Common myeloid progenitor, CD34-positive (primary cell): ENCODE measurements at regions not wholly inside any gene's neighbourhood (a gene's known extent, or its start where the extent isn't known, plus 50 kb on each side); places are given as distances from the start of the nearest gene placed in this dataset.

ENCODE experiments used
- CTCF ChIA-PET: fragments of 350-600 bp; sonication (Branson Sonifier 250); formaldehyde crosslinking; loops from one replicate; lab custom pipeline; 2021; ENCODE audit warnings: antibody characterized with exemption; lab: Charles Lee
- POLR2A ChIA-PET: fragments of 350-600 bp; sonication (Branson Sonifier 250); formaldehyde crosslinking; loops from one replicate; lab custom pipeline; 2021; ENCODE audit warnings: antibody characterized with exemption; lab: Charles Lee
- DNase-seq, 3 donors: peaks; one replicate each; pipeline versions ENCODE4 v3.0.0 to v3.0.0-alpha.2; 2013
- H3K27ac ChIP-seq, 2 experiments: 1 replicate in 1 of 2; 2 replicates in 1 of 2; pipeline ENCODE4 v1.7.0; 2013; ENCODE audit warnings: inconsistent platforms in 2 of 2, low read length in 2 of 2, mild to moderate bottlenecking in 2 of 2, low read depth in 1 of 2, moderate library complexity in 1 of 2; ENCODE audit not compliant: severe bottlenecking in 2 of 2, insufficient read depth in 1 of 2, poor library complexity in 1 of 2
- H3K27me3 ChIP-seq, 5 experiments: replicated peaks in 2 of 5; 1 replicate in 3 of 5; 2 replicates in 2 of 5; pipeline versions ENCODE4 v1.6.1 to v1.7.0; 2013; ENCODE audit warnings: low read length in 4 of 5, mild to moderate bottlenecking in 2 of 5, moderate library complexity in 2 of 5, inconsistent platforms in 1 of 5; ENCODE audit not compliant: insufficient read depth in 5 of 5, control insufficient read depth in 4 of 5
- H3K36me3 ChIP-seq, 4 experiments: 1 replicate in 2 of 4; 2 replicates in 2 of 4; pipeline versions ENCODE4 v1.6.1 to v1.7.0; 2013; ENCODE audit warnings: low read length in 3 of 4, control low read depth in 1 of 4, mild to moderate bottlenecking in 1 of 4; ENCODE audit not compliant: control insufficient read depth in 4 of 4, insufficient read depth in 4 of 4
- H3K4me1 ChIP-seq, 4 experiments: 1 replicate in 3 of 4; 2 replicates in 1 of 4; pipeline versions ENCODE4 v1.6.1 to v1.7.1; 2013; ENCODE audit warnings: low read length in 3 of 4, mild to moderate bottlenecking in 3 of 4, control low read depth in 1 of 4, inconsistent platforms in 1 of 4, moderate library complexity in 1 of 4; ENCODE audit not compliant: control insufficient read depth in 4 of 4, insufficient read depth in 4 of 4; ENCODE audit errors: control extremely low read depth in 1 of 4
- H3K4me3 ChIP-seq, 7 experiments: 1 replicate in 4 of 7; 2 replicates in 3 of 7; pipeline versions ENCODE4 v1.5.1 to v1.7.0; 2013; ENCODE audit warnings: mild to moderate bottlenecking in 7 of 7, low read length in 6 of 7, moderate library complexity in 6 of 7, inconsistent platforms in 2 of 7, low read depth in 2 of 7, control low read depth in 1 of 7; ENCODE audit not compliant: insufficient read depth in 4 of 7, control insufficient read depth in 1 of 7; ENCODE audit errors: extremely low read depth in 1 of 7
- H3K9me3 ChIP-seq, 5 experiments: 1 replicate in 4 of 5; 2 replicates in 1 of 5; pipeline versions ENCODE4 v1.6.1 to v1.7.1; 2013; ENCODE audit warnings: low read length in 4 of 5, mild to moderate bottlenecking in 2 of 5, inconsistent platforms in 1 of 5, low read depth in 1 of 5, moderate library complexity in 1 of 5; ENCODE audit not compliant: control insufficient read depth in 4 of 5, insufficient read depth in 2 of 5; ENCODE audit errors: control extremely low read depth in 1 of 5
- WGBS: methylation state at CpG from one replicate; pipeline ENCODE4 v1.1.5; 2013; ENCODE audit not compliant: insufficient coverage; 5-methylcytosine and 5-hydroxymethylcytosine counted together

DNA sequence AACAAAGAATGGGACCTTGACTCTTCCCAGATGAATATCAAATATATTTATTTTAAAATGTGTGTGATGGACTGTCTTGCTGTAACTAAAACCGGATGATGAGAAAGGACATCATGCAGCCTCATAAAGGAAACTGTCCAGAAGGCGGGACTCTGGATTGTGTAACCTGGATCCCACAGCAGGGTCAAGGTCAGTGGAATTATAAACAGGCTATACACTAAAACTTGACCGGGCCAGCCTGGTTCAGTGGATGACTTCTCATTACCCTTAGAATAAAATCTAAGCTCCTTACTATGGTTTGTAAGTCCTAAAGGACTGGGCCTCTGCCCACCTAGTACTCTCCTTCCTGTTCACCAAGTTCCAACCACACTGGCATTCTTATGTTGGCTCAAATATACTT, 280.3 kb downstream of the ELAVL2 start:
- Histone ChIP-seq H3K4me3 (no peak overlapping the region), H3K4me1 (no peaks in the 10 kb centered on the region), H3K36me3 (no peaks in the 10 kb centered on the region), H3K9me3 (no peaks in the 10 kb centered on the region), H3K27me3 (no peaks in the 10 kb centered on the region), H3K27ac (no peak overlapping the region)
- WGBS = 100% methylated on average over 2 of the region's 3 CpGs
- ChIA-PET POLR2A (no interaction called here), CTCF (no interaction called here)
- DNase-seq = no peak

- ChIA-PET POLR2A (no interaction called here), CTCF (no interaction called here)
- H3K36me3 ChIP-seq = no peaks in the 10 kb centered on the region
- no peak for DNase-seq
- WGBS = 66% methylated on average over 2 of the region's 2 CpGs
- no peaks in the 10 kb centered on the region for H3K9me3 ChIP-seq
- H3K27ac ChIP-seq = no peak overlapping the region
- no peak overlapping the region for H3K4me3 ChIP-seq
- no peaks in the 10 kb centered on the region for H3K4me1 ChIP-seq
- no peaks in the 10 kb centered on the region for H3K27me3 ChIP-seq
Observed at GRCh38 chr9:23551311-23551721, 274.7 kb downstream of the ELAVL2 start.

DNA sequence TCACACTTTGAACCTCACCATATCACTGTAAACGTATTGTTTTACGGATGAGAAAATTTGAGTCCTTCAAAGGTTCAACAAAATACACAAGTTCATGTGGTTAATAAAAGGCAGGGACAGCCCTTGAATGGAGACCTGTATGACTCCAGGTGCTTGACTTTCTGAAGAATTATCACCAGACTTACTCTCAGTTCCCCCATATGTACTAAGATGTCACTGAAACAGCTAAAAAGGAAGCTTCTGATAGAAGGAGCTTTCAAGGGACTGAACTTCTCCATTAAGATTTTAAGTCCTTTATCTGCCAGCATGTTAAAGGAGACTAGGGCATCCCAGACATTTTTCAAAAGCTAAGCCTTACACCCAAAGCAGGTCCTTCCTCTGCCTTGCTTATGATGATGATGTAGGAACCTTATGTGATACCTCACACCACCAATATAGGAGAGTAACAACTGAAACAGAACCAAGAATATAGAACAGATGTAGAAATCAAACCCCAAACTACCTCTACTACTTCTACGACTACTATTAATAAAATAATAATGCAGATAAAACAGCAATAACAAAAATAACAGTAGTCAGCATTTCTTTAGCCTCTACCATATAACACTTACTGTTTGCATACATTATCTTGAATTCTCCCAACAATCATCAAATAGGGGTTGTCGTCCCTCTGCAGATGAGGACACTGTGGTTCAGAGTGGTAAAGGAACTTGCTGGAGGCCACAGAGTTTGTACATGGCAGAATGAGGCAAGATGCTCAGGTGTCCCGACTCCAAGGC, 273.9 kb downstream of the ELAVL2 start:
- Histone ChIP-seq H3K9me3 (no peaks in the 10 kb centered on the region), H3K27ac (no peak overlapping the region), H3K4me1 (no peaks in the 10 kb centered on the region), H3K27me3 (no peaks in the 10 kb centered on the region), H3K36me3 (no peaks in the 10 kb centered on the region), H3K4me3 (no peak overlapping the region)
- no peak for DNase-seq
- POLR2A ChIA-PET = no interaction called here
- CTCF ChIA-PET = no interaction called here
- 100% methylated on average over 1 of the region's 5 CpGs for WGBS

DNA sequence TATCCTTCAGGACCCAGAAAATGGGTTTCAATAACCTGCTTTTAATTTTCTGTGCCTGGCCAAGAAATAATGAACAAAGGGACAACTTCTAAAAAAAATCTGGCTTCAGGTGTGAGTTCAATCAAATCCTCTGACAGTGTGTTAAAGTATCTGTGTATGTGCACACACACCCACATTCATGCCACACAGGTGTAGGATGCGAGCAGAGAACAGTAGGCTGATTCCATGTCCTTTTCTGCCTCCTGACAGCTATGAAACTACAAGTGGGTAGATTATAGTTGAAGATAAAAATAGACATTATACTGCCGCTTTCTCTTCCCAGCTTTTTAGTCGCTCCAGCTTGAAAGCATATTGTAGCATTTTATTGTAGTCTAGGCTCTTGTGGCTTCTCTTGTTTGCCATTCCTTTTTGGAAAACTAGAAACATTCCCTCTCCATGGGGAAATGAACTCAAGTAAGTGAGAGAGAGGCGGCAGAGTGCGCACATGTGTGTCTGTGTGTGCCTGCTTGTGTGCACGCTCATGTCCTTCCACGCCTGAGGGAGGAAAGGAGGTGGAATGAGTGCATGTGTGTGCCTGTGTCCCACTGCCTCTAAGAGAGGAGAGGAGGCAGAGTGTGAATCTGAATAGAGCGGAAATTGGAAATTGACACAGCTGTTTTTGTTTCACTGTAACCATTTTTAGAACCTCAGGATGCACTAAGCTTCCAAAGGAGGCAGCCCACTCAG, 273.0 kb downstream of the ELAVL2 start:
- Histone ChIP-seq H3K9me3 (no peaks in the 10 kb centered on the region), H3K36me3 (no peaks in the 10 kb centered on the region), H3K4me1 (no peaks in the 10 kb centered on the region), H3K27me3 (no peaks in the 10 kb centered on the region), H3K27ac (no peak overlapping the region), H3K4me3 (no peak overlapping the region)
- no peak for DNase-seq
- 100% methylated on average over 2 of the region's 8 CpGs for WGBS
- ChIA-PET POLR2A (no interaction called here), CTCF (no interaction called here)

GRCh38 chr9:23554686-23555085, 271.4 kb downstream of the ELAVL2 start:
- DNase-seq = no peak
- no CpG with 5 or more reads among the region's 1 CpG for WGBS
- Histone ChIP-seq H3K4me1 (no peaks in the 10 kb centered on the region), H3K27ac (no peak overlapping the region), H3K4me3 (no peak overlapping the region), H3K36me3 (no peaks in the 10 kb centered on the region), H3K9me3 (no peaks in the 10 kb centered on the region), H3K27me3 (no peaks in the 10 kb centered on the region)
- POLR2A ChIA-PET = no interaction called here
- CTCF ChIA-PET = no interaction called here

- no peaks in the 10 kb centered on the region for H3K9me3 ChIP-seq
- no peaks in the 10 kb centered on the region for H3K36me3 ChIP-seq
- POLR2A ChIA-PET = no interaction called here
- DNase-seq = no peak
- no peak overlapping the region for H3K27ac ChIP-seq
- no peaks in the 10 kb centered on the region for H3K27me3 ChIP-seq
- CTCF ChIA-PET = no interaction called here
- H3K4me3 ChIP-seq = no peak overlapping the region
- no peaks in the 10 kb centered on the region for H3K4me1 ChIP-seq
- WGBS = 30% methylated on average over 1 of the region's 7 CpGs
Observed at GRCh38 chr9:23555851-23556250, 270.2 kb downstream of the ELAVL2 start.

DNA sequence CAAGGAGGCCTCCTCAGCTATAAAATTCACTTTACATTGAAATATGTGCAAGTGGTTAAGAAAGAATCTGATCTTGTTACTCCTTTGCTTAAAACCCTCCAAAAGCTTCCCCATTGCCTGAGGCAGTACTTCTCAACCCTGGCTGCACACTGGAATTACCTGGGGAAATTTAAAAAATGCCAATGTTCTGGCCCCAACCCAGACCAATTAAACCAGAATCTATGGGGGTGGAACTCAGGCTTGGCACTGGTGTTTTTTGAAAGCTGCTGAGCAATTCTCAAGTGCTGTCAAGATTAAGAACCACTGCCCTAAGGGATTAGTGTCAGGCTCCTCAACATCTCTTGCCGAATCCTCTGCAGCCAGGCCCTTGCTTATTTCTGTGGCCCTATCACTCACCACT, 269.6 kb downstream of the ELAVL2 start:
- Histone ChIP-seq H3K36me3 (no peaks in the 10 kb centered on the region), H3K4me1 (no peaks in the 10 kb centered on the region), H3K27ac (no peak overlapping the region), H3K4me3 (no peak overlapping the region), H3K27me3 (no peaks in the 10 kb centered on the region), H3K9me3 (no peaks in the 10 kb centered on the region)
- CTCF ChIA-PET = no interaction called here
- POLR2A ChIA-PET = no interaction called here
- no peak for DNase-seq
- 100% methylated on average over 1 of the region's 1 CpG for WGBS
